ENCODE measurements at regions not wholly inside any gene's neighbourhood (a gene's known extent, or its start where the extent isn't known, plus 50 kb on each side); places are given as distances from the start of the nearest gene placed in this dataset.

DNA sequence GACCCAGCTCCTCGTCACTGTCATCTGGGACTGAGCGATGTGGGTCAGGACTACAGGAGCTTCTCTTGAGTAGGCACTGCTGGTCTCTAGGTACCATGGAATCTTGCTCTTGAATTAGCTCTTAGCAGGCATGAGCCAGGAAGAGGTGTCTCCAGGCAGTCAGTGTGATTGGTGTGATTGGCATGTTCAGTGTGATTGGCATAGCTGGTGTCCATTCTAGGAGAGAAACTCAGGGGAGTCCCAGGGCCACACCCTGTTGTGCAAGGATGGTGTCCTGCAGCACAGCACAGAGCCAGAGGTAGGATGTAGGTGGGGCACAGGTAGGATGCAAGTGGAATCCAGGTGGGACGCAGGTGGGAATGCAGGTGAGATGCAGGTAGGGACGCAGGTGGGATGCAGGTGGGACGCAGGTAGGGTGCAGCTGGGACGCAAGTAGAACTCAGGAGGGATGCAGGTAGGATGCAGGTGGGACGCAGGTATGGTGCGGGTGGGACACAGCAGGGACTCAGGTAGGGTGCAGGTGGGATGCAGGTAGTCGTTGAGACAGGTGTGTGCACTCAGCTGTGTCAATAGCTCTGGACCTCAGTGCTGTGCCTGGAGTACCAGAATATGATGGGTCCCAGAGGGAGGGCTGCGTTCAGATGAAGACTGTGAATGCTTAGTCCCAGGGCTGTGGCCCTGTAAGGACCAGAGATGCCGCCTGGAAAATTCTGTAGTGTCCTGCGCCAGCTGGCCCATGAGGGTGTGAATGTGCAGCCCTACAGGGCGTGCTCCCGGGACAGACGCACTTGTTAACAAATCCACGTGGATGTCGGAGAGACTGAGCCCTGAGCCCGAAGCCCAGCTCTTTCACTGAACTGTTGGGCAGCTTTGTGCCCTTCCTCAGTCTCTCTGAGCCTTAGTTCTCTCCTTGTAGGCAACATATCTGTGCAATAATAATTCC, 248.2 kb upstream of the PITRM1 start:
- Mint-ChIP-seq H3K27ac (no peak overlapping the region), H3K27me3 (no peaks in the 10 kb centered on the region), H3K4me3 (peak overlapping the region; percentile 46), H3K4me1 (peaks cover 22% of the 10 kb centered on the region), H3K9me3 (no peaks in the 10 kb centered on the region), H3K36me3 (ENCODE audit: low read depth) (no peaks in the 10 kb centered on the region)
- no peak for ATAC-seq (replicated peaks)

GRCh38 chr10:3419719-3420495, 247.3 kb upstream of the PITRM1 start:
- H3K4me3 Mint-ChIP-seq: peak overlapping the region; percentile 46
- H3K27ac Mint-ChIP-seq: no peak overlapping the region
- peak; percentile 56 for ATAC-seq (replicated peaks)

GRCh38 chr10:3418926-3419325, 246.3 kb upstream of the PITRM1 start:
- no peak for ATAC-seq (replicated peaks)
- no peaks in the 10 kb centered on the region for H3K27me3 Mint-ChIP-seq
- H3K9me3 Mint-ChIP-seq: no peaks in the 10 kb centered on the region
- no peaks in the 10 kb centered on the region for H3K36me3 Mint-ChIP-seq (ENCODE audit: low read depth)
- H3K27ac Mint-ChIP-seq: no peak overlapping the region
- H3K4me1 Mint-ChIP-seq: peaks cover 22% of the 10 kb centered on the region
- H3K4me3 Mint-ChIP-seq: no peak overlapping the region

More at GRCh38 chr10:3419719-3420495, 247.3 kb upstream of the PITRM1 start:
- peaks cover 22% of the 10 kb centered on the region for H3K4me1 Mint-ChIP-seq
- H3K36me3 Mint-ChIP-seq (ENCODE audit: low read depth): no peaks in the 10 kb centered on the region
- no peaks in the 10 kb centered on the region for H3K9me3 Mint-ChIP-seq
- H3K27me3 Mint-ChIP-seq: no peaks in the 10 kb centered on the region

- no peaks in the 10 kb centered on the region for H3K9me3 Mint-ChIP-seq
- no peaks in the 10 kb centered on the region for H3K27me3 Mint-ChIP-seq
- H3K4me3 Mint-ChIP-seq: no peak overlapping the region
- no peak for ATAC-seq (replicated peaks)
- no peaks in the 10 kb centered on the region for H3K36me3 Mint-ChIP-seq (ENCODE audit: low read depth)
- peaks cover 22% of the 10 kb centered on the region for H3K4me1 Mint-ChIP-seq
- H3K27ac Mint-ChIP-seq: no peak overlapping the region
Observed at GRCh38 chr10:3418041-3418754, 245.6 kb upstream of the PITRM1 start.

- peaks cover 20% of the 10 kb centered on the region for H3K4me1 Mint-ChIP-seq
- no peaks in the 10 kb centered on the region for H3K9me3 Mint-ChIP-seq
- H3K27me3 Mint-ChIP-seq: no peaks in the 10 kb centered on the region
- no peak overlapping the region for H3K27ac Mint-ChIP-seq
- no peaks in the 10 kb centered on the region for H3K36me3 Mint-ChIP-seq (ENCODE audit: low read depth)
- no peak for ATAC-seq (replicated peaks)
- no peak overlapping the region for H3K4me3 Mint-ChIP-seq
Observed at GRCh38 chr10:3417096-3417495, 244.5 kb upstream of the PITRM1 start.

DNA sequence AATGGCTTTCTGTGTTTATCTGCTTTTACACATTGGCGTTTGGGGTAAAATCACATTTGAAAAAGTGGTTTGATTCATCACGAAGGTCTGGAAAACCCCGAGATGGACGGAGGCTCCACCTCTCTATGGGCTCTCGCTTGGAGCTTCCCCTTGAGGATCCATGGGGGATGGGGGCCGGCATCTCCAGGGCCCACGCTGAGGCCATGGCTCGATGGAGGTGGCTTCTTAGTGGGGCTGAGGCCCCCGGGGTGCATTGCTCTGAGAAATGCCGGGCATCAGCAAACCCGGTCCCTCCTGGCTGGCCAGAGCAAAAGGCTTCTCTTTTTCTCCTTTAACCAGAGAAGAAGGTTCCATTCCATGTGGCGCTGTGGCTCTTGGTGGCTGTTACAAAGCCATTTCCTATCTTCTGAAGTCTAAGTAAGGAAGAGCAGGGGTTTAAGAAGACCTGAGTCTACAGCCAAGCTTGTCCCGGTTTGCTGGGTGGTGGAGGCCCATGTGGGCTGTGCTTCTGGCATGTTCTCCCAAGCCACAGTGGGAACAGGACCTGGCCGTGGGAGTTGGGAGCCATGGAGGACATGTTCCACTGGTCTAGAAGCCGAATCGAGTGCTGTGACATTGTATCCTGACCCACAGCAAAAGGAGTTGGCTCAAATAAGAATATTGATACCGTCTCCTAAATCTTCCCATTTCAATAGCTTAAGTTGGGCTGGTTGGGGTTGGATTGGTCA, 243.5 kb upstream of the PITRM1 start:
- peaks cover 17% of the 10 kb centered on the region for H3K4me1 Mint-ChIP-seq

DNA sequence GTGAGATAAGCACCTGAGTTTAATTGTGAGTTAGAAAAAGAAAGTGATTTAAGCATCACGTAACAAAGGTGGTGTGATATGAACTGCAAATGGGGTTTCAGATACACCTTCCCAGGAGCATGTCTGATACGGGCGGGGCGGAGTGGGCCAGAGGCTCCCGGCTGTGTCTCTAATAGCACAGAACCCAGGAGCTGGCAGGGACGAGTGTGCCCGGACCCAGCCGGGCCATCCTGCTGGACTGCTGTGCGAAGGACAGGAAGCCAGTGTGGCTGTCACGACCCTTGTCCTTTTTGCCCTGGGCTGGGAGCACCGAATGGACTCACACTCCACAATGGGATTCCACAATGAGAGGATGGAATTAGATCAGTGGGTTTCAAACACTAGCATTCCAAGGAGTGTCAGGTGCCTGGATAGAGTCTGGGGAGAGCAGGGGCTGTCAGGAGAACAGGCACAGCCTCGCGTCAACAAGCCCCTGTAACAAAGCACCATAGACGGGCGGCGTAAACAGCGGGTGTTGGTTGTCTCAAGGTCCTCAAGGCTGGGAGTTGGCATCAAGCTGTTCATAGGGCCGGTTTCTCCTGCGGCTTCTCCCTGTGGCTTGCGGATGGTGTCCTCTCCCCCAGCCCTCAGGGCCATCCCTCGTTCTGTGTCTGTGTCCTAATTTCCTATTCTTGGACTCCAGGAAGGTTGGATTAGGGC, 242.6 kb upstream of the PITRM1 start:
- H3K9me3 Mint-ChIP-seq: peaks cover 6% of the 10 kb centered on the region
- peaks cover 9% of the 10 kb centered on the region for H3K4me1 Mint-ChIP-seq
- H3K27ac Mint-ChIP-seq: no peak overlapping the region
- no peaks in the 10 kb centered on the region for H3K36me3 Mint-ChIP-seq (ENCODE audit: low read depth)
- no peak overlapping the region for H3K4me3 Mint-ChIP-seq
- no peaks in the 10 kb centered on the region for H3K27me3 Mint-ChIP-seq
- ATAC-seq (replicated peaks): no peak

More for the DNA sequence above, 243.5 kb upstream of the PITRM1 start:
- Mint-ChIP-seq H3K36me3 (ENCODE audit: low read depth) (no peaks in the 10 kb centered on the region), H3K4me3 (no peak overlapping the region), H3K9me3 (peaks cover 2% of the 10 kb centered on the region), H3K27me3 (no peaks in the 10 kb centered on the region), H3K27ac (no peak overlapping the region)
- no peak for ATAC-seq (replicated peaks)

DNA sequence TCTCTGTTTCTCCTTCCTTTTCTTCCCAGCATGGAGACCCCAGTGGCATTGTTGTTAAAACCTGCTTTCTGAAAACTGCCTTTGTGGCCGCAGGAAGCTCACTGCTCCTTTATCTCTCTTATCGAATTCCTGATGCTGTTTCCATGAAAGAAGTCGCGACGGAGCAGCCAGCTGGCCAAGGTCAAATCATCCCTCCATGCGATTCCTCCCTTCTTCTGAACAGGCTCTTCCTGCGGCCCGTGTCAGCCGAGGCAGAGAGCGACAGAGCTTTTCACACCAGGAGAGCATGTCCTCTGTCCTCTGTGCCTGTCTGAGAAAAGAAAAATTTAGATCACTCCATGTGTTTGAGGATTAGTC, 242.1 kb upstream of the PITRM1 start:
- H3K27me3 Mint-ChIP-seq: no peaks in the 10 kb centered on the region
- H3K36me3 Mint-ChIP-seq (ENCODE audit: low read depth): no peaks in the 10 kb centered on the region
- no peak overlapping the region for H3K4me3 Mint-ChIP-seq
- no peak for ATAC-seq (replicated peaks)
- H3K27ac Mint-ChIP-seq: no peak overlapping the region
- peaks cover 6% of the 10 kb centered on the region for H3K9me3 Mint-ChIP-seq
- H3K4me1 Mint-ChIP-seq: peaks cover 5% of the 10 kb centered on the region

GRCh38 chr10:3413937-3414666, 241.5 kb upstream of the PITRM1 start:
- Mint-ChIP-seq H3K4me3 (no peak overlapping the region), H3K27ac (no peak overlapping the region), H3K36me3 (ENCODE audit: low read depth) (no peaks in the 10 kb centered on the region), H3K27me3 (no peaks in the 10 kb centered on the region), H3K4me1 (no peaks in the 10 kb centered on the region), H3K9me3 (peaks cover 6% of the 10 kb centered on the region)
- no peak for ATAC-seq (replicated peaks)

DNA sequence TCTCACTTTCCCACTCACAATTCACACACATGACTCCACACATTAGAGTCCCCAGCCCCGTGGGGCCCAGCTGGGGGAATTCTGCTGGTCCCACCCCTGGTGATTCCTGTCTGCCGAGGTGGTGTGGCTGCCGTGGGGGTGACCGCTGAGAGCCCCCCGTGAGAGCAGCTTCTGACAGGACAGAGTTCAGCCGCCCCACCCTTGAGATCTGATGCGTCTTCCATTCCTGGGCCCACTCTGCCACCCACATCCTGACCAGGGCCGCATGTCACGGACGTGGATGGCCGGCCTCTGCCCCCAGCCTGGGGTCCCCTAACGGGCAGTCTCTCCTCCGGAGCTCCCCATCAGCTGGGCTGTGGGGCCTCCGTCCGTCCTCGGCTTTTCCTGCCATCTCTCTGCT, 240.1 kb upstream of the PITRM1 start:
- Mint-ChIP-seq H3K36me3 (ENCODE audit: low read depth) (no peaks in the 10 kb centered on the region), H3K4me3 (no peak overlapping the region), H3K27me3 (no peaks in the 10 kb centered on the region), H3K9me3 (peaks cover 6% of the 10 kb centered on the region), H3K27ac (no peak overlapping the region), H3K4me1 (no peaks in the 10 kb centered on the region)
- no peak for ATAC-seq (replicated peaks)

GRCh38 chr10:3412071-3412582, 239.5 kb upstream of the PITRM1 start:
- Mint-ChIP-seq H3K27ac (no peak overlapping the region), H3K4me3 (no peak overlapping the region), H3K9me3 (peaks cover 6% of the 10 kb centered on the region), H3K4me1 (no peaks in the 10 kb centered on the region), H3K36me3 (ENCODE audit: low read depth) (no peaks in the 10 kb centered on the region), H3K27me3 (no peaks in the 10 kb centered on the region)
- ATAC-seq (replicated peaks): no peak

DNA sequence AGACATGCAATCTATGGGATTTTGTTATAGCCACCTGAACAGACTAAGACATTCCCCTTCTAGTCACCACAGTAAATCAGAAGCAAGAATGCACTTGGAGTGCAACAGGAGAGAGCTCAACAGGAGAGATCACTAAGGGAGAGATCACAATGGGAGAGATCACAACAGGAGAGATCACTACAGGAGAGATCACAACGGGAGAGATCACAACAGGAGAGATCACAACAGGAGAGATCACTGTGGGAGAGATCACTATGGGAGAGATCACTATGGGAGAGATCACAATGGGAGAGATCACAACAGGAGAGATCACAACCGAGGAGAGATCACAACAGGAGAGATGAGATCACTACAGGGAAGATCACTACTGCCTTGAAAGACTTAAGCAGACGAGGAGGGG, 238.5 kb upstream of the PITRM1 start:
- Mint-ChIP-seq H3K4me1 (no peaks in the 10 kb centered on the region), H3K27me3 (no peaks in the 10 kb centered on the region), H3K9me3 (peaks cover 6% of the 10 kb centered on the region), H3K4me3 (no peak overlapping the region), H3K36me3 (ENCODE audit: low read depth) (no peaks in the 10 kb centered on the region), H3K27ac (no peak overlapping the region)
- no peak for ATAC-seq (replicated peaks)

GRCh38 chr10:3409928-3410327, 237.3 kb upstream of the PITRM1 start:
- ATAC-seq (replicated peaks): no peak
- no peak overlapping the region for H3K27ac Mint-ChIP-seq
- H3K27me3 Mint-ChIP-seq: no peaks in the 10 kb centered on the region
- H3K4me3 Mint-ChIP-seq: no peak overlapping the region
- H3K4me1 Mint-ChIP-seq: no peaks in the 10 kb centered on the region
- H3K36me3 Mint-ChIP-seq (ENCODE audit: low read depth): no peaks in the 10 kb centered on the region
- H3K9me3 Mint-ChIP-seq: peaks cover 6% of the 10 kb centered on the region
